AG04450 (cell line): ENCODE measurements at regions not wholly inside any gene's neighbourhood (a gene's known extent, or its start where the extent isn't known, plus 50 kb on each side); places are given as distances from the start of the nearest gene placed in this dataset.

Source experiments
- CTCF ChIA-PET: fragments of 300-600, 350-600 bp; formaldehyde crosslinking; extraction: SDS; loops from one replicate; lab custom pipeline; 2022; ENCODE audit warnings: antibody characterized with exemption, inconsistent platforms; lab: Charles Lee
- POLR2A ChIA-PET: fragments of 350-600 bp; formaldehyde crosslinking; extraction: SDS; loops from one replicate; lab custom pipeline; 2021; ENCODE audit warnings: antibody characterized with exemption, inconsistent platforms; lab: Yijun Ruan, JAX
- DNase-seq: peaks from one replicate; pipeline ENCODE4 v3.0.0-alpha.2; 2011; ENCODE audit warnings: low read depth, low spot score
- H3K27ac ChIP-seq: one replicate; pipeline ENCODE4 v1.5.1; 2012; ENCODE audit warnings: low read depth, low read length, control low read depth
- H3K27me3 ChIP-seq: one replicate; pipeline ENCODE4 v1.6.0; 2012; ENCODE audit warnings: low read length; ENCODE audit not compliant: control insufficient read depth, insufficient read depth
- H3K4me3 ChIP-seq: 2 replicates; pipeline ENCODE4 v1.5.1; 2011; ENCODE audit warnings: mild to moderate bottlenecking, low read depth, low read length, control low read depth
- H3K9me3 ChIP-seq: 2 replicates; pipeline ENCODE4 v1.5.1; 2012; ENCODE audit warnings: low read length; ENCODE audit not compliant: control insufficient read depth, insufficient read depth
- TF ChIP-seq, protein P1 (sequence below): IDR thresholded peaks from 2 replicates; pipeline ENCODE4 v1.5.1; 2011; ENCODE audit warnings: low read depth, low read length, control low read depth, inconsistent platforms

DNA sequence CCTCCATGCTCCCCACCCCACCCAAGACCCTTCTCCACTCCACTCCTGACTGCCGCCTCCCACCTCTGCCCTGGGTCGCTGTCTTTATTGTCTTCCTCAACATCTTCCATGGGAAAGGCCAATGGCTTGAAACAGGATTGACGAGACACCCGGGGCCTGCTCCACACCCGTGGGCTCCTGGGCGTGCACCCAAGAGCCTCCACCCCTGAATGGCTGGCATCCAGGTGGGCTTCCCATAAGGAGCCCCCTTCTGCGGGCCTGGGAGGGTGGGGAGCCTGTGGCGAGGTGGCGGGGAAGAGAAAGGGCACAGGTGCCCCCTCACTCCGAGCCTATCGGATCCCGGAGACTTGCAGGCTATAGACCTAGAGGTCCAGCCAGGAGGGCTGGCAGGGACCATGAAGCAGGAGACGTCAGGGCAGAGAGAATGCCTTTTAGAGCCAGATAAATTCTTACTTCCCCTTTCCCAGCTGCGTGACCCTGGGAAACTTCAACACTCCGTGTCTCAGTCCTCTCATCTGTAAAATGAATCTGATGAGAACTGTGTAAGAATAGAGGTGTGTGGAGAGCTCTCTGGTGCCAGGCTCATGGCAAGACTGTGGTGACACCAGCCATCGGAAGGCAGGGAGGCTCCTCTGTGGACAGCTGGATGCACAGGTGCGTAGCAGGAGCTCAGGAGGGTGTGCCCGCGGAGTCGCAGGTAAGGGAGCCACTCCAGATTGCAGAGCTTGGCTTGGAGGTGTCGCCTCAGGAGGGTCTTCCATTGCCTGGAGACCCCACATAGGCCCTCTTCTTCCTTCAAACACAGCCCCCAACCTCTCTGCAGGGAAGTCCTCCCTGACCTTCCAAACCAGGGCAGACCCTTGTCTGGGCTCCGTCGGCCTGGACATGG lies 53.9 kb downstream of the SMIM38 start:
- Histone ChIP-seq H3K27me3 (peaks cover 3% of the 10 kb centered on the region), H3K27ac (no peak overlapping the region), H3K4me3 (no peak overlapping the region), H3K9me3 (peaks cover 19% of the 10 kb centered on the region)
- ChIA-PET POLR2A (interaction anchor here (0.6 kb wide), 1 partner anchor 533 kb away, joined by 8 read pairs; no protein-coding TSS in a partner anchor), CTCF (interaction anchor here (2.0 kb wide), 1 partner anchor 78 kb away, joined by 5 read pairs; no protein-coding TSS in a partner anchor)
- TF ChIP-seq, protein P1, sequence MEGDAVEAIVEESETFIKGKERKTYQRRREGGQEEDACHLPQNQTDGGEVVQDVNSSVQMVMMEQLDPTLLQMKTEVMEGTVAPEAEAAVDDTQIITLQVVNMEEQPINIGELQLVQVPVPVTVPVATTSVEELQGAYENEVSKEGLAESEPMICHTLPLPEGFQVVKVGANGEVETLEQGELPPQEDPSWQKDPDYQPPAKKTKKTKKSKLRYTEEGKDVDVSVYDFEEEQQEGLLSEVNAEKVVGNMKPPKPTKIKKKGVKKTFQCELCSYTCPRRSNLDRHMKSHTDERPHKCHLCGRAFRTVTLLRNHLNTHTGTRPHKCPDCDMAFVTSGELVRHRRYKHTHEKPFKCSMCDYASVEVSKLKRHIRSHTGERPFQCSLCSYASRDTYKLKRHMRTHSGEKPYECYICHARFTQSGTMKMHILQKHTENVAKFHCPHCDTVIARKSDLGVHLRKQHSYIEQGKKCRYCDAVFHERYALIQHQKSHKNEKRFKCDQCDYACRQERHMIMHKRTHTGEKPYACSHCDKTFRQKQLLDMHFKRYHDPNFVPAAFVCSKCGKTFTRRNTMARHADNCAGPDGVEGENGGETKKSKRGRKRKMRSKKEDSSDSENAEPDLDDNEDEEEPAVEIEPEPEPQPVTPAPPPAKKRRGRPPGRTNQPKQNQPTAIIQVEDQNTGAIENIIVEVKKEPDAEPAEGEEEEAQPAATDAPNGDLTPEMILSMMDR: no peak
- no peak for DNase-seq

DNA sequence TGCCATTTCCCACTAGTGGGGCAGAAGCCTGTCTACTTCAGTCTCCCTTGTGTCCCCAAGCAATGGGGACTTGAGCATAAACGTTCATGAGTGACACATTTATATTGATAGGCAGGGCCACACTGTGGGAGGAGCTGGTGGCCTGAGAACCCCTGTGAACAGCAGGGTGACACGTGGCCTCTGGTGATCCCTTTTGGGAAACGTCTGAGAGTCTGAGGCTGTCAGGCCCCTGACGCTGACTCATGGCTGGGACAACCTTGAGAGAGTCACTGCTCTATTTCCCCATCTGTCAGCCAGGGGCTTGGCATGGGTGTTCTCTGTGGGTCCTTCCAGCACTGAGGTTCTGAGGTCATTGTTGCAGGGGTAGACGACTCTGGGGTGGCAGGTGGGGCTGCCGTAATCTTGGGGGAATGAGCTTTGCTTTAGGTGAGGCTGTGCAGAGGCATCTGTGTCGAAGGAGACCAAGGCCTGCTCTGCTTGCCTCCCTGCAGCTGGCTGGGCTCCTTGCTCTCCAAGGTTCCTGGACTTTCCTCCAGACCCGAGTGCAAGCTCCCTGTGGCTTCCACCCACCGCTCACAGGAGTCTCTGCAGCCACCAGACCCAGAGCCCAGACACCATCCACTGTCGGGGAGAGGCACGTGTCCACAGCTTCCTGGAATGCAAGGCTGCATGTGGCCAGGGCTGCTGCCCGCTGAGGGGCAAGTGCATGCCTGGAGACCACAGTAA lies 54.7 kb downstream of the SMIM38 start:
- no peak for DNase-seq
- no peak overlapping the region for H3K4me3 ChIP-seq
- H3K27ac ChIP-seq: no peak overlapping the region
- peaks cover 19% of the 10 kb centered on the region for H3K9me3 ChIP-seq
- CTCF ChIA-PET: interaction anchor here (1.0 to 2.0 kb wide), 3 partner anchors 30 to 109 kb away, joined by 3 to 5 read pairs (median 3); no protein-coding TSS in a partner anchor
- peaks cover 3% of the 10 kb centered on the region for H3K27me3 ChIP-seq
- POLR2A ChIA-PET: interaction anchor here (0.6 kb wide), 1 partner anchor 534 kb away, joined by 8 read pairs; no protein-coding TSS in a partner anchor
- TF ChIP-seq, protein P1: no peak

DNA sequence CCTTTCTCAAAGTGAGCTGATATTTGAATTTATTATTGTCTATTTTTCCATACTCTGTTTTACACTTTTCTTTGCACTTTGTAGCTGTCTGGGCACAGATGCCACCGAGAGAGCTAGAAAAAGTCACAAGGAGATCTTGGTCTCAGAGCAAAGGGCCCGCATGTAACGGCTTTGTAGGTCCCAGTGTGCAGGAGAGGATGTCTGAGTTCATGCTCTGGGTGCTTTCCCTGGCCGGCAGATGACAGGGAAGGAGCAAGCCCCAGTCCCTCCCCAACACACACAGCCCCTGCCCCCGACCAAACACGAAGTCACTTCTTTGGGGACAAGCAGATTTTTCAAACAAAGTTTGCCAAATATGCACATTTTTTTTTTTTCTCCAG lies 55.8 kb downstream of the SMIM38 start:
- TF ChIP-seq, protein P1: no peak
- Histone ChIP-seq H3K9me3 (peaks cover 19% of the 10 kb centered on the region), H3K27me3 (peaks cover 3% of the 10 kb centered on the region), H3K27ac (no peak overlapping the region), H3K4me3 (no peak overlapping the region)
- CTCF ChIA-PET: interaction anchor here (1.0 to 1.1 kb wide), 2 partner anchors 29 to 110 kb away, joined by 3 read pairs; no protein-coding TSS in a partner anchor
- POLR2A ChIA-PET: no interaction called here
- DNase-seq: no peak

DNA sequence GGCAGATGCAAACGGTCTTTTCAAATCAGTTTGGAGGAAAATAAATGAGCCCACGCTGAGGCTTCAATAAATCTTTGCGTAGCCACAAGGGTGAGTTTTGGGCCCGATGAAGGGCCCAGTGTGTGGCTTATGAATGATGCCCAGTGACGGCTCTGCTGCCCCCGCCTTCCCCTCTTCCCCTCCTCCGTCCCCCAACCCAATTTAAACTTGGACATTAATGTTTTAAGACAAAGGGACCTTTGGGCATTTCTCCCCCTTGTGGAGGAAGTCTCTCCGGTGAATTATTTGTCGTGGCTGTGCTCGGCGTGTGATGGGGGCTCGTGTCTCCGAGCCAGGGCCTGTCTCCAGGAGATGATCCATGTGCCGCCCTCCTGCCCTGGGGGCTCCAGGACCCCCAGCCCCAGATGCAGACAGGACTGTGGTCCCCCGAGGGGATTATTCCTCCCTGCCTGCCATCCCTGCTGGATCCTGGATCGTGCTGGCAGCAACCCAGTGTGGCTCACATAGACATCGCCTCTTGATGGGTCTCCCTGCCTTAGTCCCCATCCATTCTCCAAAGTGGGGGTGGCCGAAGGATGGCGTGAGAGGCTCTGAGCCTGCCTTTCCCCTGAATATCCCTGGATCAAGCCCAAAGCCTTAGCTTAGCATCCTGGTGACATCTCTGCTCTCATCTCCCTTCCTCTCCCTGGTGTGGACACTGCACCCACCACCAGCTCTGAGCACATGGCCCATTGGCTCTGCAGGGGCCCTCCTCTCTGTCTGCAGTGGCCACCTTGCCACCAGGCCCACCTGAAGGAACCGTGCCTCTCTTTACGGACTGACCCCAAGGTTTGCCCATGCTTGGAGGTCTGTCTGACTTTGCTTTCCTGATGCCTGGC lies 56.4 kb downstream of the SMIM38 start:
- peaks cover 19% of the 10 kb centered on the region for H3K9me3 ChIP-seq
- CTCF ChIA-PET: no interaction called here
- H3K27me3 ChIP-seq: peaks cover 3% of the 10 kb centered on the region
- POLR2A ChIA-PET: no interaction called here
- H3K4me3 ChIP-seq: no peak overlapping the region
- no peak for DNase-seq
- TF ChIP-seq, protein P1: peak; percentile 46
- no peak overlapping the region for H3K27ac ChIP-seq
